ENCODE measurements at regions not wholly inside any gene's neighbourhood (a gene's known extent, or its start where the extent isn't known, plus 50 kb on each side); places are given as distances from the start of the nearest gene placed in this dataset.

DNA sequence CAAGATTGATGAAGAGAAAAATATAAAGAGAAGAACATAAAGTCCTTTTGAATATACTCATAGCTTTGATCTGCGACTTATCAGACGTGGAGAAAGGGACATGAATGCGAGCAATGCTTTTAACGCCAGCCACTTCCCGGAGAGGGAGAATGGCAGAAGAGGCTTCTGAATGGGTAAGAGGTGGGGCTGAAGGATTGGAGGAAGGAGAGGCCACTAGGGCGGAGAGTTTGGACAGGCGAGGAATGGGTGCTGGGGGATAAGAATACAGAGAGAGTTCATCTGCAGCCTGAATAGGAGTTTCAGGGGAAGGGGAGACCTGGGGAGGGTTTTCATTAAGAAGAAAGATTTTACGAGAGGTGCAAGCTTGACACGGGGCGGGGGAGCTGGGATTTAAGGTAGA, 2534.9 kb downstream of the PCDH7 start:
- Histone ChIP-seq H3K36me3 (no peaks in the 10 kb centered on the region), H3K4me3 (no peak overlapping the region), H3K27me3 (no peaks in the 10 kb centered on the region), H3K27ac (no peak overlapping the region), H3K9me3 (no peaks in the 10 kb centered on the region), H3K4me1 (no peaks in the 10 kb centered on the region)
- no peak for TF ChIP-seq CTCF (IDR thresholded peaks at IDR 0.05)
- intact Hi-C loops (cut with DNase I): no loop called here
- ATAC-seq (no peak), DNase-seq (no peak)

GRCh38 chr4:33255507-33255906, 2535.3 kb downstream of the PCDH7 start:
- DNase-seq (no peak), ATAC-seq (no peak)
- no peaks in the 10 kb centered on the region for H3K4me1 ChIP-seq
- no peaks in the 10 kb centered on the region for H3K27me3 ChIP-seq
- no peaks in the 10 kb centered on the region for H3K9me3 ChIP-seq
- intact Hi-C loops (cut with DNase I): no loop called here
- H3K36me3 ChIP-seq: no peaks in the 10 kb centered on the region
- TF ChIP-seq CTCF (IDR thresholded peaks at IDR 0.05): no peak
- no peak overlapping the region for H3K27ac ChIP-seq
- no peak overlapping the region for H3K4me3 ChIP-seq

DNA sequence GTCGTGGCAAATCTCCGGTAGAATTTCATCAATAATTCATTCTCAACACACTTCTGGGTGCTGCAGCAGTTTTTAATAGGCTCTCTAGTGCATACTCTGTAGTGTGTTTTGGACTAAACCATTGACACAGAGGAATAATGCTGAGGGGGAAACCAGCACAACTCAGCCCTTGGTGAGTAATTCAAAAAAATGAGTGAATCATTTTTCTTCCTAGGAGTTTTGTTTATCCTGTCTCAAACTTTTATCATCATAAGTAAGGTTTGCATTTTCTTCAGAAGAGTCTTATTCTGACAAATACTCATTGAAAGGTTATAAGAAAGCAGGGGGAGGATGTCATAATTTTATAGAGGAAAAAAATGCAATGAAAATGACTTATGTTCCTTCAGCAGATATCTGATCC, 2542.7 kb downstream of the PCDH7 start:
- no peak for TF ChIP-seq CTCF (IDR thresholded peaks at IDR 0.05)
- H3K4me1 ChIP-seq: no peaks in the 10 kb centered on the region
- no peak for DNase-seq
- H3K4me3 ChIP-seq: no peak overlapping the region
- no peak for ATAC-seq
- no peak overlapping the region for H3K27ac ChIP-seq
- H3K36me3 ChIP-seq: no peaks in the 10 kb centered on the region
- H3K9me3 ChIP-seq: no peaks in the 10 kb centered on the region
- no peaks in the 10 kb centered on the region for H3K27me3 ChIP-seq
- intact Hi-C loops (cut with DNase I): no loop called here

DNA sequence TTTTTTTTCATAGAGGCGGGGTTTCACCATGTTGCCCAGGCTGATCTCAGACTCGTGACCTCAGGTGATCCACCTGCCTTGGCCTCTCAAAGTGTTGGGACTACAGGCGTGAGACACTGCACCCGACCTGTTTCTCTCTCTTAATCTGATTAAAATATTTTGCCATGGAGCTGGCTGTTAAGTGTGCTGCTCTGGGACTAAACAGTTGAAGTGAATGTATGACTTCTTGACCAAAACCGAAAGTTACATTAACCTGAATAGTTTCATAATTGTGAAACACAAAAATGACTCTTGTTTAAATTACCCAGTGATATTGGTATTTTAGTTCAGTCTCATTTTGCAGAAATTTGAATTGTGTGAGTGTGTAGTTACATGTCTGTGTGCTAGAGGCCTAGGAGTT, 2548.6 kb downstream of the PCDH7 start:
- Histone ChIP-seq H3K27me3 (no peaks in the 10 kb centered on the region), H3K4me1 (no peaks in the 10 kb centered on the region), H3K27ac (no peak overlapping the region), H3K4me3 (no peak overlapping the region), H3K9me3 (no peaks in the 10 kb centered on the region), H3K36me3 (no peaks in the 10 kb centered on the region)
- DNase-seq (no peak), ATAC-seq (no peak)
- intact Hi-C loops (cut with DNase I): no loop called here
- no peak for TF ChIP-seq CTCF (IDR thresholded peaks at IDR 0.05)

- no peak for TF ChIP-seq CTCF (IDR thresholded peaks at IDR 0.05)
- ATAC-seq: no peak
- no peaks in the 10 kb centered on the region for H3K9me3 ChIP-seq
- H3K4me3 ChIP-seq: no peak overlapping the region
- no peak overlapping the region for H3K27ac ChIP-seq
- H3K4me1 ChIP-seq: no peaks in the 10 kb centered on the region
- intact Hi-C loops (cut with DNase I): no loop called here
- no peaks in the 10 kb centered on the region for H3K36me3 ChIP-seq
- DNase-seq: no peak
- no peaks in the 10 kb centered on the region for H3K27me3 ChIP-seq
Observed at GRCh38 chr4:33270403-33270802, 2550.2 kb downstream of the PCDH7 start.

DNA sequence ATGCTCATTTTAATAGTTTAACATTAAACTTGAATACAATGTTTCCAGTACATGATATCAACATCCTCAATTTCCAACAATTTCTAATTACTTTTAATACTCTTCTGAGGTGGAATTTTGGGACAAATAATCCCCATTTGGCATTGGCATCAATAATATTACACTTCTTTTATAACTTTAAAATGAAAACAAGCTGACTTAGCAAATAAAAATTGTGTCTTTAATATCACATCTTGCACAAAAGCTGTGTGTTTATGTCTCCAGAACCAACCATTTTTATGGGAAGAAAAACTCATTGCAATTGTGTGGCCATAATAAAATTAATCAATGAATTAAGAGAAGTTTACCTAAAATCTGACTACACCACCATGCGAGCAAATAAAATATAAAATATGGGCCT, 2552.6 kb downstream of the PCDH7 start:
- Histone ChIP-seq H3K27me3 (no peaks in the 10 kb centered on the region), H3K27ac (no peak overlapping the region), H3K9me3 (no peaks in the 10 kb centered on the region), H3K36me3 (no peaks in the 10 kb centered on the region), H3K4me3 (no peak overlapping the region), H3K4me1 (no peaks in the 10 kb centered on the region)
- TF ChIP-seq CTCF (IDR thresholded peaks at IDR 0.05): no peak
- intact Hi-C loops (cut with DNase I): no loop called here
- DNase-seq (no peak), ATAC-seq (no peak)
